RWPE1 (cell line): ENCODE measurements at regions not wholly inside any gene's neighbourhood (a gene's known extent, or its start where the extent isn't known, plus 50 kb on each side); places are given as distances from the start of the nearest gene placed in this dataset.

ENCODE experiments used
- CTCF ChIA-PET: fragments of 350-600 bp; sonication (Branson Sonifier 250); formaldehyde crosslinking; extraction: SDS; loops from one replicate; lab custom pipeline; 2021; lab: Yijun Ruan, JAX
- POLR2A ChIA-PET: fragments of 400-600 bp; formaldehyde crosslinking; extraction: SDS; loops from one replicate; lab custom pipeline; 2020; ENCODE audit warnings: antibody characterized with exemption; ENCODE audit not compliant: low non-redundant PET; lab: Yijun Ruan, JAX
- DNase-seq: peaks from one replicate; pipeline ENCODE4 v3.0.0; 2012; ENCODE audit warnings: low spot score
- H3K27ac ChIP-seq: fragments of 450-650 bp; 2 replicates; pipeline ENCODE4 v1.5.1; 2017
- TF ChIP-seq, protein P1 (sequence below): fragments of 450-650 bp; conservative IDR thresholded peaks from 2 replicates; pipeline ENCODE4 v1.5.1; 2017; ENCODE audit warnings: low read depth, mild to moderate bottlenecking

DNA sequence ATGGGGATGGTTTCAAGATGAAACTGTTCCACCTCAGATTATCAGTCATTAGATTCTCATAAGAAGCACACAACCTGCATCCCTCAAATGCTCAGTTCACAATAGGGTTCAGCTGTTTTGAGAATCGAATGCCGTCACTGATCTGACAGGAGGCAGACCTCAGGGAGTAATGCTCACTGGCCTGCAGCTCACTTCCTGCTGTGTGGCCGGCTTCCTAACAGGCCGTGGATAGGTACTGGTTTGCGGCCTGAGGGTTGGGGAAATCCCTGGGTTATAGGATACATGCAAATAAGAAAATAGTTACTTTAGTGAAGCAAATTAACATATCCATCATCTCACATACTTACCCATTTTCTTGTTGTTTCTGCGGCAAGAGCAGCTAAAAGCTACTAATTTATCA, 160.4 kb downstream of the MAD2L1 start:
- ChIA-PET CTCF (no interaction called here), POLR2A (no interaction called here)
- DNase-seq, result no peak
- H3K27ac ChIP-seq, result no peak overlapping the region
- TF ChIP-seq, protein P1, sequence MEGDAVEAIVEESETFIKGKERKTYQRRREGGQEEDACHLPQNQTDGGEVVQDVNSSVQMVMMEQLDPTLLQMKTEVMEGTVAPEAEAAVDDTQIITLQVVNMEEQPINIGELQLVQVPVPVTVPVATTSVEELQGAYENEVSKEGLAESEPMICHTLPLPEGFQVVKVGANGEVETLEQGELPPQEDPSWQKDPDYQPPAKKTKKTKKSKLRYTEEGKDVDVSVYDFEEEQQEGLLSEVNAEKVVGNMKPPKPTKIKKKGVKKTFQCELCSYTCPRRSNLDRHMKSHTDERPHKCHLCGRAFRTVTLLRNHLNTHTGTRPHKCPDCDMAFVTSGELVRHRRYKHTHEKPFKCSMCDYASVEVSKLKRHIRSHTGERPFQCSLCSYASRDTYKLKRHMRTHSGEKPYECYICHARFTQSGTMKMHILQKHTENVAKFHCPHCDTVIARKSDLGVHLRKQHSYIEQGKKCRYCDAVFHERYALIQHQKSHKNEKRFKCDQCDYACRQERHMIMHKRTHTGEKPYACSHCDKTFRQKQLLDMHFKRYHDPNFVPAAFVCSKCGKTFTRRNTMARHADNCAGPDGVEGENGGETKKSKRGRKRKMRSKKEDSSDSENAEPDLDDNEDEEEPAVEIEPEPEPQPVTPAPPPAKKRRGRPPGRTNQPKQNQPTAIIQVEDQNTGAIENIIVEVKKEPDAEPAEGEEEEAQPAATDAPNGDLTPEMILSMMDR, result no peak

DNA sequence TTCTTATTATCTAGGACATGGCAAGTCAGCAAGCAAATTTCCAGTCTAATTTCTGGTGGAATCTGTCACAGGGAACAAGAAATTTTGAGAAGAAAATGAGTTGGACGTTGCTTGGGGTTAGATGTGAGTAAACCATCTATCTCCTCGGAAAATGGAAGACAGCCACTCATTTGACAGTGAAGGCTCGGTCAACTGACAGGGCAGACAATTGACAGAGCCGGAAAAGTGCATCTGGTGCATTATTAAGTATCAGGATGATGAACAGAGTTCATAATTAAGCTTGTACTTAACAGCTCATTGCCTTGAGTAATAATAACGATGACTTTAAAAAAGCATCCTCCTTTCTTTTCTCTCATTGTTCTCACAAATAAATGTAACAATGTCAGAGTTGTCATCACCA, 168.4 kb downstream of the MAD2L1 start:
- POLR2A ChIA-PET, result no interaction called here
- TF ChIP-seq, protein P1, result no peak
- CTCF ChIA-PET, result no interaction called here
- no peak for DNase-seq
- no peak overlapping the region for H3K27ac ChIP-seq

DNA sequence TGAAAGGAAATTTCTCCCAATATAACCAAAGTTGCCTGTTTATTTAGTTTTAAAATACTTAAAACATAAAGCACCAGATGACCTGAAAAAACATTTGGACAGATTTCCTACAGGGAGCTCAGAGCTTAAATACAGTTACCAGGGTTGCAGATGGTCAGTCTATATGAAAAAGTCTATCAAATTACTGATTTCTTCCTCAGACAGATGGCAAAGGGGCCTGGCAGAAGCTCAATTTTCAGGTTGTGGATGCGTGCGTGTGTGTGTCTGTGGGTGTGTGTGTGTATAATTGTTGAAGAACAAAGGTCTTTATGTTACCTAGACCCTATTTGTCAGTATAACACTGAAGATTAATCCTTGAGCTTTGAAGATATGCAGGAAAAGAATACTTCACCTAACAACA, 169.4 kb downstream of the MAD2L1 start:
- DNase-seq, result no peak
- ChIA-PET POLR2A (no interaction called here), CTCF (no interaction called here)
- TF ChIP-seq, protein P1, result no peak
- no peak overlapping the region for H3K27ac ChIP-seq

DNA sequence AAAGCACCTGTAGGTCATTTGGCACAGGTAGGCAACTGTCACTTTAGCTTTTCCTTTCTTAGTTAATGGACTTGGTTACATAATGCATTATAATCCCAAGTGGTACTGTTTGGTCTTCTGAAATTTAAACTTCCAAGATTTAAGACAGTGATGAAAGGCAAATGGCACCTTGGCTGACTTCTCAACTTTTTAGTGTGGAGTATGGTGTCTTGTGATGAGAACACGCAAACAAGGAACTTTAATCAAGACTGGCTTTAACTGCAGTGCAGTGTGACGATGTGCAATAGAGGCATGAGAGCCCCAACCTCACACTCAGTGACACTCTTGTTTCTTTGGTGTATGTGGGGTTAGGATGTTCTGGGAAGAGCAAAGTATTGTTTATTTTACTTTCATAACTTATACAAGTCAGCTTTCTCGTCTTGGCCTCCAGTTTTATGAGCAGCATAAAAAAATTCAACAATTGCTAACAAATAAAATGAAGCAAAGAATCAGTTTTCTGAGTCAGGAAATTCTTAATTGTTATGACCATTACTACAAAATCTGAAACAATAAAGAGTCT, 171.9 kb downstream of the MAD2L1 start:
- TF ChIP-seq, protein P1, result no peak
- ChIA-PET POLR2A (no interaction called here), CTCF (no interaction called here)
- DNase-seq, result no peak
- no peak overlapping the region for H3K27ac ChIP-seq

DNA sequence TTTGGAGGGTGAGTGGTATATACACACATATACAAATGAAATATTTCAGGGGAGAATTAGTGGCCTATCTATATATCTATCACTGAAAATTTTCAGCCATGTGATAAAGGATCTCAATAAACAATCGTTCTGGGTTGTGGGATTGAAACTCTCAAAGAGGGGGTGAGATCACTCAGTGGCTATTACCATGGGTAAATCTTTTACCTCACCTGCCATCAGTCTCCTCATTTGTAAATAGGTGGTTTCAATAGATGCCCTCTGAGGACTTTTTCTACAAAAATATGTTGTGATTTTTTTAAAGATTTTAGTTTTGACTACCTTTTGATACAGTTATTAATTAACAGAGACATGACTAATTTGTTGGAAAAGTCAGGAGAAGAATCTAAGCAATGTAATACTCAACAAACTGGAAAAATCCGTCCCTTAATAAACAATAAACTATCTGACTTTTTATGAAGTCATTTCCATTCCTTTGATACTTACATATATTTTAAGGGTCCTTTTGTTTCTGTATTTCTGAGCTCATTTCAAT, 192.8 kb downstream of the MAD2L1 start:
- ChIA-PET POLR2A (no interaction called here), CTCF (interaction anchor here (0.6 kb wide), 1 partner anchor 52 kb away, joined by 4 read pairs; no protein-coding TSS in a partner anchor)
- TF ChIP-seq, protein P1, result no peak
- H3K27ac ChIP-seq, result no peak overlapping the region
- DNase-seq, result no peak

DNA sequence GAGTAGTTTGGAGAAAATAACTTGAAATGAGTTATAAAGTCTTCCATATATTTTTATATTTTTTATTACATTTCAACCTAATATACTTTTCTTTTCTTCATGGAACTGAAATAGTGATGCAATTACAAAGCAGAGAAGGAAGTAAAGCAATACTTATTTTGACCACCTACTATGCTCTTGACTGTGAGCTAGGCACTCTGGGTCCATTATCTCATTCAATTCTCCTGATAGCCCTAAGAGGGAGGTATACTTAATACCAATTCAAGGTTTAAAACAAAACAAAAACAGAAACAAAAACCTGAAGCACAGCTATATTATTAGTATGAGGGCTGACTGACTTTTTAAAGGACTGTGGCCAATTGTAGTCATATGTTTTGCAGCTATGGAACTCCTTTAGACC, 193.5 kb downstream of the MAD2L1 start:
- POLR2A ChIA-PET, result no interaction called here
- TF ChIP-seq, protein P1, result no peak
- CTCF ChIA-PET, result interaction anchor here (0.6 kb wide), 1 partner anchor 52 kb away, joined by 4 read pairs; no protein-coding TSS in a partner anchor
- H3K27ac ChIP-seq, result no peak overlapping the region
- DNase-seq, result no peak
